NCI-H748 treated with DMSO at 0.1 percent for 48 hours (cell line): ENCODE measurements at regions not wholly inside any gene's neighbourhood (a gene's known extent, or its start where the extent isn't known, plus 50 kb on each side); places are given as distances from the start of the nearest gene placed in this dataset.

Experiments
- DNase-seq: peaks from one replicate; lab custom pipeline; 2025; lab: John Stamatoyannopoulos, UW

GRCh38 chr10:21171936-21172541 lies 274.9 kb upstream of the NEBL start:
- DNase-seq: peak; percentile 86

DNA sequence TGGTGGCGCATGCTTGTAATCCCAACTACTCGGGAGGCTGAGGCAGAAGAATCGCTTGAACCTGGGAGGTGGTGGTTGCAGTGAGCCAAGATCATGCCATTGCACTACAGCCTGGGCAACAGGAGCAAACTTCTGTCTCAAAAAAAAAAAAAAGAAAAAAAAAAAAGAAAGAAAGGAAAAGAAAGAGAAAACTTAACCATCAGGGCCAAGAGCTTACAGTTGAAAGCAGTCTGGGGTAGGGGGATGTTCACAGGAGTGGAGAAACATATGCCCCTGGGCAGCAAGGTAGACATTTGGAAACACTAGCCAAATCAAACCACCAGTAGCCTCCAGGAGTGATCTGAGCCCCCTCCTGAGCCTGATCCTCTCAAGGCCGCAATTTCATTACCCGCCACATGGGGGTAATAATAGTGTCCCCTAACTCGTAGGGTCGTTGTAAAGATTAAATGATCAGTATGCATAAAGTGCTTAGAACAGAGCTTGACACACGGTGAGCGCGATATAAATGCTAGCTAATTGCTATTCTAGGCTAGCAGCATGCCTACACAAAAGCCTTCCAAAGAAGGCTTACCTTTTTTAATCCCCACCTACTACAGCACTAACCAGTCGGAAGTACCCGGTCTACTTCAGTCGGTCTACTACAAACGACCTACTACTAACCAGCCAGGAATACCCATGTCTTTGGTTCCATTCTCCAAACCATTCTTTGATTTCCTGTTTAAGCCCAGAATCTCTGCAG lies 274.3 kb upstream of the NEBL start:
- no peak for DNase-seq

DNA sequence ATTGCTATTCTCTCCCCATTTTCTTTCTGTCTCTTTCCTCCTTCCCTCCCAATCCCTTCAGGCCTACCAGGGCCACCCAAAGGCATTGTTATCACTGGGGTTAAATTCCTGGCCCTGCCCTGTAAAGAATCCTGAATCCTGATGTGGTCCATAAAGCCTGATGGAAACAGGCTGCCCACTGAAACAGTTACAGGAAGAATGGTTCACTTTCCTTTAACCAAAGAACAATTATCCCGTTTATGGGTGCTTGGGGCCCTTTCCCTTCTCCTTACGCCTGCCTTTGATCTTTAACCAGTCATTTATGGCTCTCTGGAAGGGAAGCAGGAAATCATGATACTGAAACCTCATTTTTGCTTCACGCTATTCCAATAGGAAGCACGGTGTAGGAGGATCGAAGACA lies 273.1 kb upstream of the NEBL start:
- DNase-seq: no peak

DNA sequence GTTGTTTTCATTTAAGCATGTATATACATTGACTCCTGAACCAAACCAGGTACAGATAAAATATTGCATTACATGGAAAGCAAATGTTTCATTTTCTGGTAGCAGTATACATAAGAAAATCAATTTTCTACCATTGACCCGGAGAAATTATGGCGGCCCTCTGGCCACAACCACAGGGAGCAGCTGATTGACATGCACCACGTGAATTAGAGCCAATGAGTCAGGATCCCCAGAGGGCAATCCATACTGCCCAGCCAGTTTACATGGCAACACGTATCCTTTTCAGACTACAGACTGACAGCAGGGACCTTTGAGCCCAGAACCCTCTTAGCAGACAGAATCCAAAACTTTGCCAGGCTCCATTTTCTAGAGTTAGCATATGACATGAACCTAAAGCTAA lies 272.2 kb upstream of the NEBL start:
- DNase-seq: no peak

GRCh38 chr10:21167288-21168010 lies 270.3 kb upstream of the NEBL start:
- no peak for DNase-seq

GRCh38 chr10:21166557-21167287 lies 269.6 kb upstream of the NEBL start:
- peak; percentile 28 for DNase-seq

GRCh38 chr10:21165489-21165888 lies 268.4 kb upstream of the NEBL start:
- DNase-seq: no peak

- no peak for DNase-seq
These were observed 267.6 kb upstream of the NEBL start for GRCh38 chr10:21164687-21165086.

DNA sequence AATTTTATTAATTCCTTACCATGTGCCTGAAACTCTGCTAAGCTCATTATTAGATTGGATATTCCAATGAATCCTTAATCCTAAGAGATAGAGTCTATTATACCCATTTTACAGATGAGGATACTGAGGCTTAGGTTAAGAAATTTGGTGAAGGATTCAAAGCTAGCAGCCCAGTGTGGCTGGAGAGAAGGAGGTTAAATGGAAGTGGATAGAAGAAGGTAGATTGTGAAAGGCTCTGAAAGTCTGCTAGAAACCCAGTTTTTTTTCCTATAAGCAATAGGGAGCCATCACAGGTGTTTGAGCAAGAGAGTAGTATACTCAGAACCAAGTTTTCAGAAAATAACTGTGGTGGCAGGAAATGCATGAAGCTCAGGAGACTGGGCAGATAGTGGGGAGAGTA lies 265.8 kb upstream of the NEBL start:
- DNase-seq: no peak

DNA sequence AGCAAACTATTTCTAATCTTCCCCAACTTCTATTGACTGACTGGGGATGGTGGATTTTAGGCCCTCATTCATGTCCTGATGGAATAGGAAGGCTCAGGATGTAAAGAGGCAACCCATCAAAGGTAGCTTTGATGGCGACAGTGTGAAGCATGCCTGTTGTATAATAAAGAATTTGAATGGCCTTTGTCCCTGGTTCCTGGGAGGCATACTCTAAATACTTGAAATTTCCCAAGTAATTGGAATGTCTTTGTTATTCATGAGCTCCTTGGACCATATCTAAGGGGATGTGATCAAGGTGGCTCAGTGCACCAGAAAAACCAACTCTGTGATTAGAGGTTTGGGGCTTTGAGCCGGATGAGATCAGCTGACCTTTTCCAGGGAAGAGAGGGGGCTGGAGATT lies 264.5 kb upstream of the NEBL start:
- DNase-seq: no peak

- no peak for DNase-seq
These were observed 264.0 kb upstream of the NEBL start for GRCh38 chr10:21161090-21161625.

DNA sequence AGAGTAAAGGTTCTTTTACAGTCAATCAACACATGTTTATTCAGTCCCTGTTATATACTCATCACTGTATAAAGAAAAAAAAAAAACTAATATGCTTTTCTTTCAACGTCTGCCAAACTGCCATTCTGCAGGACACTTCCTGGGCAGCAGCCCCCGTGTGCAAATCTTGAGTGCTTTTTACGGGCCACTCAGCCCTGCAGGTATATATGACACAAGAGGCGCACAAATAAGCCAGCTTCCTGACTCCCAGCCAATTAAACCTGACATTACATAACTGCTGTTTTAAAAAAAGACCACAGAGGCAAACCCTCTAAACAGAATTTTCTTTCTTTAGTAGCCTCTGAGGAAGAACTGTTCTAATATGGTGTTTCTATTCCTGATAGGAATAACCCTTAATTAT lies 263.0 kb upstream of the NEBL start:
- peak; percentile 55 for DNase-seq

DNA sequence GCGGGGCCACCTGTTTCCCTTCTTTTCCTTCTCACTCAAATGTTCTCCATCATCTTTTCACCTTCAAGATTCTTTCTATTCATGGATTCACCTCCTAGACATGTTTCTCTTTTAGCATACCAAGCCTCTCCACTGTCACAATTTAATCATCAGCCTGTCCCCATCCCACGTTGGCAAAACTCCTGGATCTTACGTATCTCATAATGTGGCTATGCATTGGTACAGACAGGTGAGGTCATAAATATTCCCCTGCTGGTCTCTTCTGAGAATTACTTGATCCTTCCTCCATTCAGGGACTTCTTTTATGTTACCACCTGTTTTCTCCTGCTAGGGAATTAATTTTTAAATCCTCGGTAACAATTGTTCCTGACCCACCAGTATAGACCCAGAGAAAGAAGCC lies 262.6 kb upstream of the NEBL start:
- no peak for DNase-seq

DNA sequence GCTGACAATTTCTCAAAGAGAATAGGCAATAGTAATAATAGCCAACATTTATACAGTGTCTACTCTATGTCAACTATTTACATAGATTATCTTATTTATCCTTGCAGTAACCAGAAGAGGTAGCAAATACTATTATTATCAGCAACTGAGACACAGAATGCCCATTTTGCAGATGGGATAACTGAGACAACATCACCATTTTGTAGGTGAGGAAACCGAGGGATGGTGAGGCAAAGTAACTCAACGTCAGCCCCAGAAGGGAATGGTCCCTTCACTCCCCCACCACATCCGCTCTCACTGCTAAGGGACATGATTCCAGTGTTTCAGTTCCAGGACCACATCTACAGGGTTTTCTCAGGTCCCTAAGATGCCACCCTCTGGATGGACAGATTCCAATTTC lies 261.2 kb upstream of the NEBL start:
- DNase-seq: no peak

DNA sequence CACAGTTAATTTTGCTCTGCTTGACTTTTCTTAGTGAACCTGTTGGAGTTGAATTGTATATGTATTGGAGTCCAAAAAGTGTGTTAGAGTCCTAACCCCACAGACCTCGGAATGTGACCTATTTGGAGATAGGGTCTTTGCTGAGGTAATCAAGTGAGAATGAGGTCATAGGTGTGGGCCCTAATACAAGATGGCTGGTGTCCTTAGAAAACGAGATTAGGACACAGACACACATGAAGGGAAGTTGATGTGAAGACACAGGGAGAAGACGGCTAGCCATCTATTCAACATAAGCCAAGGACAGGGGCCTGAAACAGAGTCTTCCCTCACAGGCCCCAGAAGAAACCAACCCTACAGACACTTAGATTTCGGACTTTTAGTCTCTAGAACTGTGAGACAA lies 260.6 kb upstream of the NEBL start:
- no peak for DNase-seq

- no peak for DNase-seq
These were observed 253.1 kb upstream of the NEBL start for GRCh38 chr10:21150166-21150565.

DNA sequence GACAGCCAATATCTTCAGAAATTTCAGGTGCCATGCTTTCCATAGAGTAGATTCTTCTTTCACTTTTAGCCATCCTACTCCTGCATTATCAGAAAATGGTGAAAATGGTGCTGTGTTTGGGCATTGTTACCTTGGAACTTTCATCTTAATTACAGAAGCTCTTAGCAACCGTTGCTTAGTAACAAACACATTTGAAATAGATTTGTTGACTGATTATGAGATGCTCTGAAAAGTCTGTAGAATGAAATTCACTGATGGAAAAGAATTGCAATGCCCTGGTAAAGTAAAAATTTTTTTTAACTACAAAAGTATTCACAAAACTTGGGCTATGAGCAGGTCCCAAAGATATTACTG lies 249.3 kb upstream of the NEBL start:
- DNase-seq: peak; percentile 39

DNA sequence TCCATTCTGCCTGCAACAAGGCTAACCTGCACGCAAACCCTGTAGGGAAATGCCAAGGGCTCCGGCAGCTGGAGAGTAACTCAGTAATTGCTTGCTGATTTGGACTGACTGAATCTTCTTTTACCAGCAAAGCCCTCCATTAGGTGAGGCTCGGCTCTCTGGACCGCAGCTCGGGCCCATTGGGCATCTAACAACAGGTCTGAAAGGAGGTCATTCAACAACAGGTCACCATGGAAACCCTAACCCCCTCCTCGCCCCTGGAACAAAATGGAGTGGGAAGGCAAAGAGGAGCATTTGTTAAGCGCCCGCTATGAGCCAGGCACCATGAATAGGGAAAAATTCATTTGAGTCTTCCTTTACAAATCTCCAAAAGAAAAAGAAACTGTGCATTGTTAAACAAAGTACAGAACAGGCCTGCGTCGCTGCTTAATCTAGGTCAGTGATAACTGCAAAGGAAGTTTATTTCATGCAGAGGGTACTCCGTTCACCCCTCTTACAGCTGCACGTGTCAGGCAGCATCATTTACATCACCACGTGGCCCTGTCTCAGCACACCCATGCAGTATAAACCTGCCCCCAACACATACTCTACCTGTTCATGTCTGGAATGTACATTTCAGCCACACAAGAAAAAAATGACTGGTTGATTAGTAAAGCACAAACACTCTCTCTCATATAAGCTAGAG lies 248.8 kb upstream of the NEBL start:
- DNase-seq: no peak

DNA sequence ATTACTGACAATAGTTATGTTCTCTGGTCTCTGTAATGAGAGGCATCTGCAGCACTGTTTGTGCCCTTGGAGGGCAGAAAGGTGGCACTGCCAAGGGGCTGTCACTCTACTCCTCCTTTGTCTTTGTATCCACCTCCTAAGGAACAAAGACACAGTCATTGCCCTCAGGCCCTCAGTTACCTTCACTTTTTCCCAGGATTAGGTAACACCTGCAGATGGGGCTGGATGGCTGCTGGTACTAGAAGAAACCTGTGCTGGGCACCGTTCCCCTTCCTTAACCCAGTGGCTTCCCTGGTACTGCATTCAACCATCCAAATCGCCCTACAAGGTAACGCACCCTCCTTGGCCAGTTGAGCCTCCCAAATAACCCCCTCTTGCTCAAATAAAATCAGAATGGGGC lies 246.9 kb upstream of the NEBL start:
- no peak for DNase-seq

- DNase-seq: no peak
These were observed 244.9 kb upstream of the NEBL start for GRCh38 chr10:21141946-21142492.

- peak; percentile 79 for DNase-seq
These were observed 241.7 kb upstream of the NEBL start for GRCh38 chr10:21138769-21139340.
